Body of pancreas (tissue), 4 donors: ENCODE measurements at regions not wholly inside any gene's neighbourhood (a gene's known extent, or its start where the extent isn't known, plus 50 kb on each side); places are given as distances from the start of the nearest gene placed in this dataset.

Source experiments
- ATAC-seq: fragments of 150-250 bp; one replicate; pipeline ENCODE4 v1.9.1; 2016
- DNase-seq, 4 donors: peaks; one replicate each; pipeline ENCODE4 v3.0.0-alpha.2; 2019
- H3K27ac ChIP-seq, 4 donors: fragments of 200-600 bp; sonication (generic); 1 replicate in 3 of 4; 2 replicates in 1 of 4; pipeline versions ENCODE4 v1.5.1 to v1.6.1; 2016 to 2019; ENCODE audit warnings: mild to moderate bottlenecking in 1 of 4, mixed read lengths in 1 of 4, moderate library complexity in 1 of 4
- H3K27me3 ChIP-seq, 2 donors: fragments of 200-600 bp; sonication (generic); one replicate each; pipeline ENCODE4 v1.6.0; 2016; ENCODE audit warnings: mild to moderate bottlenecking in 1 of 2
- H3K36me3 ChIP-seq, 2 donors: fragments of 200-600 bp; sonication (generic); replicated peaks in 1 of 2; 2 replicates each; pipeline ENCODE4 v1.5.1; 2016; ENCODE audit warnings: low read depth in 2 of 2; ENCODE audit not compliant: insufficient read depth in 1 of 2
- H3K4me1 ChIP-seq: fragments of 200-600 bp; sonication (generic); one replicate; pipeline ENCODE4 v1.6.0; 2016
- H3K4me3 ChIP-seq, 2 donors: fragments of 200-600 bp; sonication (generic); 1 replicate in 1 of 2; 2 replicates in 1 of 2; pipeline ENCODE4 v1.5.1; 2016 to 2019
- H3K9me3 ChIP-seq, 3 donors: fragments of 200-600 bp; sonication (generic); 1 replicate in 2 of 3; 2 replicates in 1 of 3; pipeline ENCODE4 v1.5.1; 2016
- POLR2A ChIP-seq, 3 donors: fragments of 450-650 bp; IDR thresholded peaks; one replicate each; pipeline ENCODE4 v1.6.1; 2016; ENCODE audit warnings: antibody characterized with exemption in 3 of 3, mild to moderate bottlenecking in 2 of 3
- WGBS, 2 donors: methylation state at CpG; one replicate each; pipeline ENCODE4 v1.1.5; 2017; 5-methylcytosine and 5-hydroxymethylcytosine counted together
- intact Hi-C: fragments of 100-400 bp; cut with DNase I; formaldehyde crosslinking; loops from one replicate; pipeline ENCODE4 v1.15.1; 2023
- TF ChIP-seq, protein P1 (sequence below), 7 experiments: fragments of 450-650 bp in 4 of 7; fragments of 200-600 bp in 3 of 7; sonication (generic) in 3 of 7; IDR thresholded peaks; one replicate each; pipeline ENCODE4 v1.5.1; 2016 to 2019; ENCODE audit warnings: antibody characterized with exemption in 7 of 7

DNA sequence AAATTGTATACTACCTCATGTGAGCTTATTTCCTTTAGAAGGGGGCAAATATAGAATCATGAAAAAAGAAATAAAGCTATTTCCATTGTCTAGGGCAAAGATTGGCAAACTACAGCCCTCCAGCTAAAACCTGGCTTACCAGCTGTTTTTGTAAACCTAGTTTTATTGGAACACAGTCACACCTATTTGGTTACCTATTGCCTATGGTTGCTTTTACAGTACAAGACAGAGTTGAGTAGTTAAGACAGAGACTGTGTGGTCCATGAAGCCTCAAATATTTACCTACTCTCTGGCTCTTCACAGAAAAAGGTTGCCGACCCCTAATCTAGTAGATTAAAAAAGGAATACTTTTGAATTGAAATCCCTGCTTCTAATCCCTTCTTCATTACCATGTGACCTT lies 88.8 kb upstream of the ENPP6 start:
- intact Hi-C loops, result no loop called here
- Histone ChIP-seq H3K27me3 (no peaks in the 10 kb centered on the region), H3K9me3 (no peaks in the 10 kb centered on the region), H3K36me3 (no peaks in the 10 kb centered on the region), H3K4me3 (no peak overlapping the region), H3K27ac (no peak overlapping the region), H3K4me1 (peaks cover 13% of the 10 kb centered on the region)
- ATAC-seq (no peak), DNase-seq (no peak)
- no peak for TF ChIP-seq POLR2A (IDR thresholded peaks at IDR 0.05)
- 42 to 45% methylated on average over 1 of the region's 1 CpG for WGBS, 2 donors

DNA sequence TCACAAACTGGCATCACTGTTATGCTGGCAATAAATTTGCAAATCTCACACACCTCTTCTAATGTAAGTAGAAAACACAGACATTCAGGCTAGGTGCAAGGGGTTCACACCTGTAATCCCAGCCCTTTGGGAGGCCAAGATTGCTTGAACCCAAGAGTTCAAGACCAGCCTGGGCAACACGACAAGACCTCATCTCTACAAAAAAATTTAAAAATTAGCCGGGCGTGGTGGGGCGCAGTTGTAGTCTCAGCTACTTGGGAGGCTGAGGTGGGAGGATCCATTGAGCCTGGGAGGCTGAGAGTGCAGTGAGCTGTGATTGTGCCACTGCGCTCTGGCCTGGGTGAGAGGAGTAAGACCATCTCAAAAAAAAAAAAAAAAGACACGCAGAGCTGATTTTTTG lies 83.1 kb upstream of the ENPP6 start:
- TF ChIP-seq, protein P1, sequence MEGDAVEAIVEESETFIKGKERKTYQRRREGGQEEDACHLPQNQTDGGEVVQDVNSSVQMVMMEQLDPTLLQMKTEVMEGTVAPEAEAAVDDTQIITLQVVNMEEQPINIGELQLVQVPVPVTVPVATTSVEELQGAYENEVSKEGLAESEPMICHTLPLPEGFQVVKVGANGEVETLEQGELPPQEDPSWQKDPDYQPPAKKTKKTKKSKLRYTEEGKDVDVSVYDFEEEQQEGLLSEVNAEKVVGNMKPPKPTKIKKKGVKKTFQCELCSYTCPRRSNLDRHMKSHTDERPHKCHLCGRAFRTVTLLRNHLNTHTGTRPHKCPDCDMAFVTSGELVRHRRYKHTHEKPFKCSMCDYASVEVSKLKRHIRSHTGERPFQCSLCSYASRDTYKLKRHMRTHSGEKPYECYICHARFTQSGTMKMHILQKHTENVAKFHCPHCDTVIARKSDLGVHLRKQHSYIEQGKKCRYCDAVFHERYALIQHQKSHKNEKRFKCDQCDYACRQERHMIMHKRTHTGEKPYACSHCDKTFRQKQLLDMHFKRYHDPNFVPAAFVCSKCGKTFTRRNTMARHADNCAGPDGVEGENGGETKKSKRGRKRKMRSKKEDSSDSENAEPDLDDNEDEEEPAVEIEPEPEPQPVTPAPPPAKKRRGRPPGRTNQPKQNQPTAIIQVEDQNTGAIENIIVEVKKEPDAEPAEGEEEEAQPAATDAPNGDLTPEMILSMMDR (IDR thresholded peaks at IDR 0.05), result no peak
- TF ChIP-seq POLR2A (IDR thresholded peaks at IDR 0.05), result no peak
- Histone ChIP-seq H3K27ac (no peak overlapping the region), H3K27me3 (no peaks in the 10 kb centered on the region), H3K4me3 (no peak overlapping the region), H3K4me1 (no peaks in the 10 kb centered on the region), H3K9me3 (no peaks in the 10 kb centered on the region), H3K36me3 (no peaks in the 10 kb centered on the region)
- intact Hi-C loops, result no loop called here
- DNase-seq (no peak), ATAC-seq (no peak)
- 96 to 98% methylated on average over 6 of the region's 6 CpGs for WGBS, 2 donors

DNA sequence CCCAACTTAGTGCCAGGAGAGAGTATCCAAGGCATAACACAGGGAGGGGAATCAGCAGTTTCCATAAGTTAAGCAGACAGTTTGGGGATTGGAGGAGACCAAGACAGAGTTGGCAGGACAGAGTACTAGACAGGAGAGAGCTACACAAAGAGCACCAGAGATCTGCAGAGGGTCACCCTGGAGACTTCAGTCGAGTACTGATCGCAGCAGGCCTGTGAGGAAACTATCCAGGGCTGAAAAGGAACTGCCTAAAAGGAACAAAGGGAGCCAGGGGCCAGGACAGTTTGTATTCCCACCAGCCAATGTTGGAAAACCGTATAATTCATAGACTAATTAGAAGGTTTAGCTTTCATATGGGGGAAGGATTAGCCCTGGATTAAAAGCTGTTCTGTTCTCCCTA lies 80.6 kb upstream of the ENPP6 start:
- no peaks in the 10 kb centered on the region for H3K4me1 ChIP-seq
- DNase-seq (no peak), ATAC-seq (no peak)
- no peaks in the 10 kb centered on the region for H3K27me3 ChIP-seq
- 80 to 84% methylated on average over 3 of the region's 3 CpGs for WGBS, 2 donors
- H3K4me3 ChIP-seq, result no peak overlapping the region
- no peaks in the 10 kb centered on the region for H3K9me3 ChIP-seq
- TF ChIP-seq, protein P1 (IDR thresholded peaks at IDR 0.05), result no peak
- TF ChIP-seq POLR2A (IDR thresholded peaks at IDR 0.05), result no peak
- intact Hi-C loops, result no loop called here
- no peaks in the 10 kb centered on the region for H3K36me3 ChIP-seq
- no peak overlapping the region for H3K27ac ChIP-seq

DNA sequence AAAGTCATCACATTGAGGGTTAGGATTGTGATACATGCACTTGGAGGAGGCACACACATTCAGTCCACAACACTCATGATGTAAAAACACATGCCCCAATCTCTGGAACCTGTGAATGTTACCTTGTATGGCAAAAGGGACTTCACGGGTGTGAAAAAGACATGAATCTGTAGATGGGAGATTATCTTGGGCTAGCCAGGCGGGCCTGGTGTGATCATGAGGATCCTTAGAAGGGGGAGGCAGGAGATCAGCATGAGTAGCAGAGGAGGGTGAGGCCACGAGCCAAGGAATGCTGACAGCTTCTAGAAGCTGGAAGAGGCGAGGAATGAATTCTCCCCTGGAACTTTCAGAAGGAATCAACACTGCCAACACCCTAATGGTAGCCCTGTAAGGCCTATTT lies 77.5 kb upstream of the ENPP6 start:
- H3K9me3 ChIP-seq, result no peaks in the 10 kb centered on the region
- H3K4me3 ChIP-seq, result no peak overlapping the region
- no peak for DNase-seq
- whole genome bisulfite sequencing, 2 donors, result 94 to 97% methylated on average over 4 of the region's 4 CpGs
- intact Hi-C loops, result no loop called here
- no peak overlapping the region for H3K27ac ChIP-seq
- ATAC-seq, result no peak
- H3K27me3 ChIP-seq, result no peaks in the 10 kb centered on the region
- H3K4me1 ChIP-seq, result no peaks in the 10 kb centered on the region
- no peaks in the 10 kb centered on the region for H3K36me3 ChIP-seq
- TF ChIP-seq, protein P1 (IDR thresholded peaks at IDR 0.05), result no peak
- no peak for TF ChIP-seq POLR2A (IDR thresholded peaks at IDR 0.05)

DNA sequence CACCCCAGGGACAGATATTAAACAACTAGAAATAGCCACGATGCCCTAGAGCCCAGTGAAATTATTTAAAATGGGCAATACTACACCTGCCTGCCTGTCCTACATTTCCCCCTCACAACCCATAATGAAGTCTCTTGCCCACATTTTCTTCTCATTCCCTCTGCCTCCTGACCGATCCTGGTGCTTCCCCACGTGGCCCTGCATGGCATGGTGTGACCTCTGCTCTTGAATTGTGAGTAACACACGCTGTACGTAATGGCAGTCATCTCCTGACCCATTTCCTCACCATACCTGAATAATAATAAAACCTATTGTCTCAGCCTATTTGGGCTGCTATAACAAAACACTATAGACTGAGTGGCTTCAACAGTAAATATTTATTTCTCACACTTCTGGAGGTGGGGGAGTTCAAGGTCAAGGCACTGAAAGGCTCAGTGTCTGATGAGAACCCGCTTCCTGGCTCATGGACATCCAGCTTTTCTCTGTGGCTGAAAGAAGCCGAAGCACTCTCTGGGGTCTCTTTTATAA lies 77.0 kb upstream of the ENPP6 start:
- H3K27ac ChIP-seq, result no peak overlapping the region
- WGBS, 2 donors, result 68 to 81% methylated on average over 7 of the region's 7 CpGs
- ATAC-seq (no peak), DNase-seq (no peak)
- intact Hi-C loops, result no loop called here
- TF ChIP-seq, protein P1 (IDR thresholded peaks at IDR 0.05), result no peak
- TF ChIP-seq POLR2A (IDR thresholded peaks at IDR 0.05), result no peak
- H3K4me1 ChIP-seq, result no peaks in the 10 kb centered on the region
- no peaks in the 10 kb centered on the region for H3K36me3 ChIP-seq
- H3K4me3 ChIP-seq, result no peak overlapping the region
- no peaks in the 10 kb centered on the region for H3K27me3 ChIP-seq
- H3K9me3 ChIP-seq, result no peaks in the 10 kb centered on the region
